ENCODE measurements at regions not wholly inside any gene's neighbourhood (a gene's known extent, or its start where the extent isn't known, plus 50 kb on each side); places are given as distances from the start of the nearest gene placed in this dataset.

GRCh38 chr3:176714034-176714433 is 483.2 kb downstream of the TBL1XR1 start:
- no peaks in the 10 kb centered on the region for H3K27me3 Mint-ChIP-seq
- H3K4me1 Mint-ChIP-seq (ENCODE audit: low read depth): no peaks in the 10 kb centered on the region
- H3K27ac Mint-ChIP-seq: no peak overlapping the region
- no peak for DNase-seq
- no peak overlapping the region for H3K4me3 Mint-ChIP-seq
- H3K9me3 Mint-ChIP-seq: no peaks in the 10 kb centered on the region
- H3K36me3 Mint-ChIP-seq (ENCODE audit: low read depth): no peaks in the 10 kb centered on the region

GRCh38 chr3:176712191-176712590 is 485.1 kb downstream of the TBL1XR1 start:
- Mint-ChIP-seq H3K27ac (no peak overlapping the region), H3K9me3 (peaks cover 9% of the 10 kb centered on the region), H3K27me3 (no peaks in the 10 kb centered on the region), H3K4me1 (ENCODE audit: low read depth) (no peaks in the 10 kb centered on the region), H3K36me3 (ENCODE audit: low read depth) (no peaks in the 10 kb centered on the region), H3K4me3 (no peak overlapping the region)
- DNase-seq: no peak

DNA sequence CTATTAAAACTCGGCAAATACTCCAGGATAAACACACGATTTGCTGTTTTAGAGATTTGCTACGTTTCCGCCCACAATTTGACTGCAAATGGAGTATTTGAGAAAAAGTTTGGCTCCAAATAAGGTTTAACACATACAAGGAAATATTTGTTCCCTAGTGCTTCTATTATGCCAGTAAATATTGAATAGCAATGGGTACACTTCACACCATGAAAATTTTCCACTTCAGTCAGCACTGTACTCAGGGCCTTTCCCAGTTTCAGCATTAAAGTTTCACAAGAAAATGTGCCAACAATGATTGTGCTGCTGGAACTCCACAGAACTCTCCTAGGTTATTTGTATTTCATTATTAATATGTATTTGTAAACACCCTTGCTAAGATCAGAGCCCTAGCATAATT is 498.0 kb downstream of the TBL1XR1 start:
- Mint-ChIP-seq H3K4me3 (no peak overlapping the region), H3K9me3 (peaks cover 3% of the 10 kb centered on the region), H3K27ac (no peak overlapping the region), H3K4me1 (ENCODE audit: low read depth) (peaks cover 2% of the 10 kb centered on the region), H3K36me3 (ENCODE audit: low read depth) (no peaks in the 10 kb centered on the region), H3K27me3 (peaks cover 9% of the 10 kb centered on the region)
- no peak for DNase-seq

- Mint-ChIP-seq H3K4me3 (no peak overlapping the region), H3K27me3 (peaks cover 9% of the 10 kb centered on the region), H3K9me3 (peaks cover 2% of the 10 kb centered on the region), H3K4me1 (ENCODE audit: low read depth) (peaks cover 2% of the 10 kb centered on the region), H3K27ac (no peak overlapping the region), H3K36me3 (ENCODE audit: low read depth) (no peaks in the 10 kb centered on the region)
- no peak for DNase-seq
Observed at GRCh38 chr3:176697284-176697889, 499.9 kb downstream of the TBL1XR1 start.

- Mint-ChIP-seq H3K36me3 (ENCODE audit: low read depth) (no peaks in the 10 kb centered on the region), H3K27ac (no peak overlapping the region), H3K4me3 (no peak overlapping the region)
Observed at GRCh38 chr3:176696816-176697215, 500.5 kb downstream of the TBL1XR1 start.

DNA sequence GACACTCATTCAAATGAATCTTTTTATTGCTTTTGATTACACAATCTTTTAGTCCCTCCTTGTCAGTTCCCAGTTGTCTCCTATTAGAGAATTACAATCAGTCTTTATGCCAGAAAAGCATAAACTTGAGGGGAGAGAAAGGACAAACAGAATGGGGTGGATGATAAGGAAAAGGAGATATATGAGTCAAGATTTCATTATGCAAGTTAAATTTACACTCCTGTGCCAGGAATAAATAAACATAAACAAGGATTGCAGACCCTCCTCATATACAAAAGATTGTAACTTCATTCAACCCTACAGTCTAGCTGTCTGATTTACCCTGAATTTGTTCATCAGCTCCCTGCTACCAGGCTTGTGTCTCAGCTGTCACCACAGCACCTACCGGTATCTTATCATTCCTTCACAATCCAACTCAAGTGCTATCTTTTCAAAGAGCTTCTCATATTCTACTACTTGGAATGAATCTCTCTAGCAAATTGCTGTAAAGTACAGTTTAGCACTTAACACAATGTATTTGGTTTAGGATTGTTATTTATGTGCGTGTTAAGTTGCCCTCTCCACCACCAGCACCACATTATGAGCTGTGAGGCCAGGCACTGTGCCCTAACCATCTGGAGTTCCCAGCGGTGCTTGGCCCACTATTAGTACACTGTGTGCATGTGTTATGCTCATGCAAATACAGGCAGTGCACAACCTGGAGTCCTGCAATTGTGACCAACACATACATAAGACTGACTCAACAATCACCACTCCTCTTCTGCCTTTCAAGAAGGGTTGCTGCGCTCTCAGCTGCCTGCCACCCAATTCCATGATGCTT is 504.1 kb downstream of the TBL1XR1 start:
- H3K36me3 Mint-ChIP-seq (ENCODE audit: low read depth): no peaks in the 10 kb centered on the region
- H3K27ac Mint-ChIP-seq: no peak overlapping the region
- peaks cover 6% of the 10 kb centered on the region for H3K27me3 Mint-ChIP-seq
- no peak for DNase-seq
- H3K4me1 Mint-ChIP-seq (ENCODE audit: low read depth): peaks cover 2% of the 10 kb centered on the region
- no peak overlapping the region for H3K4me3 Mint-ChIP-seq
- H3K9me3 Mint-ChIP-seq: peaks cover 2% of the 10 kb centered on the region

More at GRCh38 chr3:176696816-176697215, 500.5 kb downstream of the TBL1XR1 start:
- no peak for DNase-seq
- H3K4me1 Mint-ChIP-seq (ENCODE audit: low read depth): peaks cover 2% of the 10 kb centered on the region
- peaks cover 9% of the 10 kb centered on the region for H3K27me3 Mint-ChIP-seq
- H3K9me3 Mint-ChIP-seq: peaks cover 2% of the 10 kb centered on the region

DNA sequence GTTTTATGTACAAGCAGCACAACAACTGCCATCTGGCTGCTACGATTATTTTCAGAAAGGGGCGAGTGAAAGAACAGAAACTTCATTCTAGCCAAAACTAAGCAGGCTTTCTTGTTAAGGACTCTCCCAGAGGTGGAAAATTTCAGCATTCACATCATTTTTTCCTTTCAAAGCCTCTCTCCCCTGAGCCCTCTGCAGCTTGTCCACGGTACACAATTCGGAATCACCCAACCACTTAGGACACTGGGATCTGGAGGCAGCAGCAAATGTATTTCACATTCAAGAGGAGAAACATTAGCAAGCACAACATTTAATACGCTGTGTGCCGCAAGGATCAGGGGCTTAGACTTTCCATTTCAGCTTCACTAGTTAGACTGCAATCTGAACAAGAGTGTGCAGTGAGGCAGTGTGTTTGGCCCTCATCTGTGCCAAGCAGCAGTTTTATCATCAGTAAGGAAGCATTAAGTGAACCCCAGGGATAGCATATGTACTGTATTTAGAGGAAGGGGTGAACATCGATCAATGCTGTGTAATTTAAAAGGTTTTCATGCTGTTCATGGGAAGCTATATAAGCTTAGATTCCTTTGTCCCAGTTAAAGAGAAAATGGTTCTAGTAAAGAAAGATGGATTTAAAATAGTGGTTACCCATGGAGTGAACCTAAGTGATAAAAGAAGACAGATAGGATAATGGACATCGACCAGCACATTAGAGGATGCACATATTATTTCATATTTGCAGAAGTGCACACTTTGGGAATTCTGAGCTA is 504.9 kb downstream of the TBL1XR1 start:
- H3K4me1 Mint-ChIP-seq (ENCODE audit: low read depth): peaks cover 2% of the 10 kb centered on the region
- H3K9me3 Mint-ChIP-seq: peaks cover 2% of the 10 kb centered on the region
- H3K4me3 Mint-ChIP-seq: no peak overlapping the region
- DNase-seq: no peak
- no peaks in the 10 kb centered on the region for H3K36me3 Mint-ChIP-seq (ENCODE audit: low read depth)
- H3K27ac Mint-ChIP-seq: no peak overlapping the region
- peaks cover 6% of the 10 kb centered on the region for H3K27me3 Mint-ChIP-seq

GRCh38 chr3:176690083-176690869 is 507.0 kb downstream of the TBL1XR1 start:
- Mint-ChIP-seq H3K36me3 (ENCODE audit: low read depth) (no peaks in the 10 kb centered on the region), H3K4me1 (ENCODE audit: low read depth) (no peaks in the 10 kb centered on the region)
- DNase-seq: no peak

DNA sequence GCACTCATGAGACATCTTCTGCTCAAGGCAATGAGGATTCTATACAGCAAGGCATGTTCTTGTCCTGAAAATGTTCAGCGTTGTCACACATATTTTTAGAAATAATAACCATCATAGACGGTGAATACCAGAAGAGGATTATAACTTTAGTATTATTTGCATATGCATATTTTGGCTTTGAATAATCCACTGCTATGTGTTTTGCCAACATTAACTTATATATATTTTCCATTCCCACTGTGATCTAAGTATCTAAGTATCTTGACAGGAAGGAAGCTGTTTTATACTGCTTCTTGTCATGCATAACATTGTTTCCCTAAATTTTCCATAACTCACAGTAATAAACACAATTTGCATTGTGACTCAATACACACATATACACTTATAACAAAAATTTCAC is 509.5 kb downstream of the TBL1XR1 start:
- Mint-ChIP-seq H3K36me3 (ENCODE audit: low read depth) (no peaks in the 10 kb centered on the region), H3K4me3 (no peak overlapping the region), H3K27ac (no peak overlapping the region), H3K9me3 (peaks cover 13% of the 10 kb centered on the region), H3K4me1 (ENCODE audit: low read depth) (no peaks in the 10 kb centered on the region), H3K27me3 (no peaks in the 10 kb centered on the region)
- DNase-seq: no peak

More at GRCh38 chr3:176690083-176690869, 507.0 kb downstream of the TBL1XR1 start:
- Mint-ChIP-seq H3K27ac (no peak overlapping the region), H3K9me3 (no peaks in the 10 kb centered on the region), H3K4me3 (no peak overlapping the region), H3K27me3 (no peaks in the 10 kb centered on the region)

GRCh38 chr3:176683382-176683781 is 513.9 kb downstream of the TBL1XR1 start:
- no peak overlapping the region for H3K4me3 Mint-ChIP-seq
- H3K4me1 Mint-ChIP-seq (ENCODE audit: low read depth): no peaks in the 10 kb centered on the region
- DNase-seq: no peak
- peaks cover 18% of the 10 kb centered on the region for H3K9me3 Mint-ChIP-seq
- no peak overlapping the region for H3K27ac Mint-ChIP-seq
- no peaks in the 10 kb centered on the region for H3K36me3 Mint-ChIP-seq (ENCODE audit: low read depth)
- H3K27me3 Mint-ChIP-seq: no peaks in the 10 kb centered on the region

DNA sequence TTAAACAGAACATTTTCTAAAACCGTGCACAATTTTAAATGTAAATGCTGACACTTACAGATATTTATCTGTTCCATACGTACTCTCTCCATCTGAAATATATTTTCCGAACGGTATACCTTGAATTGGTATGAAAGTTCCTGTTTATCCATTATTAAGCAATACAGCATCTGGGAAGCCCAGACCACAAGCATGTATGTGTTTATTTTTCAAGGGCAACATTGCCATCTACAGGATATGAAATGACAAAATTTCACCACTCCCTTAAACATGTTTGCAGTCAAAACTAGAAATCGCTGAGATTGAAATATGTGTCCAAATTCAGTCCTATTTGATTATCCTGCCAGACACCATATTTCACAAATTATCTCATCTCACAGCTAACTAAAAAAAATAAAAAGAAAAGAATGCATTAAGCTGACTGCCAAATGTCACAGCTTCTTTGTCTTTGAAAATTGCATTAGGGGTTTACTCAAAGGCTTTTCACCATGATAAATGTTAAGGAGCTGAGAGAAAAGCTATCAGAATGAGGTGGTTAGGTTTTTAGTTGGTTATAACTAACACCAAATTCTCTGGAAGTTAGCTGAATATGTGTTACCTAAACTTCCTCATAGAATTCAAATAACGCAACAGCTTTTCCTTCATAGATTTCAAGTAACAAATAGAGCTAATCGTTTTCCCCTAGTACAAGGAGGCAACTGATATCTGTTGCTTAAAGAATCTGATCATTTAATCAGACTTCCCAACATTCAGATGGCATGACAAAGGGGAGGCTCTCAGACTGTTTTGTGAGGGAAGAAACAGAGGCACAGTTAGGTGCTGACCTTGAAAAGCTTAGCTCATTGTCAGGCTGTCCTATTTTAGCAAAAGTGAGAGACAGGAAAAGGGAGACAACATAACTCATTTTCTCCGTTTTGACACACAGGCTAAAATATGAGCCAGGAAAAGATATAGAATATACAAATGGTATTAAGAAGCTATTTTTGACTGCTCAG is 533.1 kb downstream of the TBL1XR1 start:
- Mint-ChIP-seq H3K9me3 (peaks cover 5% of the 10 kb centered on the region), H3K27me3 (no peaks in the 10 kb centered on the region), H3K36me3 (ENCODE audit: low read depth) (no peaks in the 10 kb centered on the region), H3K4me3 (no peak overlapping the region), H3K27ac (no peak overlapping the region), H3K4me1 (ENCODE audit: low read depth) (no peaks in the 10 kb centered on the region)
- DNase-seq: no peak

GRCh38 chr3:176663387-176663786 is 533.9 kb downstream of the TBL1XR1 start:
- peaks cover 5% of the 10 kb centered on the region for H3K9me3 Mint-ChIP-seq

GRCh38 chr3:176661432-176661964 is 535.8 kb downstream of the TBL1XR1 start:
- Mint-ChIP-seq H3K9me3 (no peaks in the 10 kb centered on the region), H3K4me3 (no peak overlapping the region), H3K27me3 (no peaks in the 10 kb centered on the region), H3K36me3 (ENCODE audit: low read depth) (no peaks in the 10 kb centered on the region), H3K27ac (no peak overlapping the region), H3K4me1 (ENCODE audit: low read depth) (no peaks in the 10 kb centered on the region)
- DNase-seq: no peak

More at GRCh38 chr3:176663387-176663786, 533.9 kb downstream of the TBL1XR1 start:
- Mint-ChIP-seq H3K36me3 (ENCODE audit: low read depth) (no peaks in the 10 kb centered on the region), H3K27ac (no peak overlapping the region), H3K27me3 (no peaks in the 10 kb centered on the region), H3K4me3 (no peak overlapping the region), H3K4me1 (ENCODE audit: low read depth) (no peaks in the 10 kb centered on the region)
- DNase-seq: no peak
